SK-N-SH treated with all-trans-retinoic acid at 6 μM for 48 hours (cell line): ENCODE measurements at regions not wholly inside any gene's neighbourhood (a gene's known extent, or its start where the extent isn't known, plus 50 kb on each side); places are given as distances from the start of the nearest gene placed in this dataset.
"Not testable (repeated sequence)": the region's sequence is repeated elsewhere in the genome, so short reads cannot be mapped to it uniquely, and the experiment has no call there.

ENCODE experiments used
- ATAC-seq: fragments of 200-7000 bp; cut with Tn5 transposase; 3 replicates; pipeline ENCODE4 v1.9.1; 2020; ENCODE audit warnings: mild to moderate bottlenecking, moderate library complexity
- ARNTL ChIP-seq: fragments of 450-650 bp; formaldehyde crosslinking; IDR thresholded peaks from 2 replicates; pipeline ENCODE4 v1.5.0; 2020; ENCODE audit warnings: low read depth, mild to moderate bottlenecking, moderate library complexity, borderline replicate concordance
- BACH2 ChIP-seq: fragments of 250-450 bp; sonication (Bioruptor Pico); IDR thresholded peaks from 2 replicates; pipeline ENCODE4 v1.9.0; 2021; ENCODE audit warnings: mild to moderate bottlenecking, borderline replicate concordance
- CREB5 ChIP-seq: fragments of 250-450 bp; sonication (Bioruptor Pico); IDR thresholded peaks from 2 replicates; pipeline ENCODE4 v1.5.1; 2020; ENCODE audit warnings: low read depth, mild to moderate bottlenecking, moderate library complexity
- CSDC2 ChIP-seq: fragments of 250-450 bp; sonication (Bioruptor Pico); IDR thresholded peaks from 2 replicates; pipeline ENCODE4 v1.5.0; 2020; ENCODE audit warnings: mild to moderate bottlenecking, moderate library complexity
- ESRRG ChIP-seq: fragments of 250-450 bp; sonication (Bioruptor Pico); IDR thresholded peaks from 2 replicates; pipeline ENCODE4 v1.6.1; 2021; ENCODE audit warnings: mild to moderate bottlenecking
- GLIS3 ChIP-seq: fragments of 250-450 bp; sonication (Bioruptor Pico); IDR thresholded peaks from 2 replicates; pipeline ENCODE4 v1.5.0; 2020; ENCODE audit warnings: mild to moderate bottlenecking, moderate library complexity
- OSR1 ChIP-seq: fragments of 250-450 bp; sonication (Bioruptor Pico); IDR thresholded peaks from 2 replicates; pipeline ENCODE4 v1.8.0; 2022; ENCODE audit warnings: moderate library complexity, mild to moderate bottlenecking, inconsistent platforms
- PATZ1 ChIP-seq: fragments of 250-450 bp; sonication (Bioruptor Pico); IDR thresholded peaks from 2 replicates; pipeline ENCODE4 v1.8.0; 2020; ENCODE audit warnings: mild to moderate bottlenecking, moderate library complexity, borderline replicate concordance
- PPARA ChIP-seq: fragments of 250-450 bp; sonication (Bioruptor Pico); IDR thresholded peaks from 2 replicates; pipeline ENCODE4 v1.5.0; 2020; ENCODE audit warnings: mild to moderate bottlenecking, borderline replicate concordance
- TCF4 ChIP-seq: fragments of 250-450 bp; sonication (Bioruptor Pico); IDR thresholded peaks from 2 replicates; pipeline ENCODE4 v1.8.0; 2021; ENCODE audit warnings: mild to moderate bottlenecking, moderate library complexity, borderline replicate concordance
- TOX ChIP-seq: fragments of 250-450 bp; sonication (Bioruptor Pico); IDR thresholded peaks from 2 replicates; pipeline ENCODE4 v1.8.0; 2021; ENCODE audit warnings: mild to moderate bottlenecking, moderate library complexity, borderline replicate concordance
- TSHZ2 ChIP-seq: fragments of 250-450 bp; sonication (Bioruptor Pico); IDR thresholded peaks from 2 replicates; pipeline ENCODE4 v1.5.0; 2020; ENCODE audit warnings: mild to moderate bottlenecking, moderate library complexity
- ZC3H10 ChIP-seq: fragments of 250-450 bp; sonication (Bioruptor Pico); IDR thresholded peaks from 2 replicates; pipeline ENCODE4 v1.5.1; 2021; ENCODE audit warnings: mild to moderate bottlenecking, moderate library complexity
- ZFP3 ChIP-seq: fragments of 250-450 bp; sonication (Bioruptor Pico); IDR thresholded peaks from 2 replicates; pipeline ENCODE4 v1.5.0; 2020; ENCODE audit warnings: mild to moderate bottlenecking, moderate library complexity
- ZNF565 ChIP-seq: fragments of 450-650 bp; formaldehyde crosslinking; conservative IDR thresholded peaks from 2 replicates; pipeline ENCODE4 v1.5.0; 2020; ENCODE audit warnings: low read depth, mild to moderate bottlenecking, moderate library complexity
- ZNF70 ChIP-seq: fragments of 450-650 bp; formaldehyde crosslinking; IDR thresholded peaks from 2 replicates; pipeline ENCODE4 v1.5.0; 2020; ENCODE audit warnings: mild to moderate bottlenecking, moderate library complexity
- ZNF8 ChIP-seq: fragments of 450-650 bp; formaldehyde crosslinking; IDR thresholded peaks from 2 replicates; pipeline ENCODE4 v1.5.0; 2020; ENCODE audit warnings: mild to moderate bottlenecking, moderate library complexity

GRCh38 chr6:149247385-149247763, 70.1 kb upstream of the TAB2 start:
- no peak for ATAC-seq
- no peak for TF ChIP-seq ZNF8 (CRISPR knock-in tag)

- ATAC-seq, result not testable (repeated sequence)
Measured at GRCh38 chr6:149248263-149248662, 69.2 kb upstream of the TAB2 start.

- ATAC-seq, result no peak
- TF ChIP-seq ZNF565 (no peak), TSHZ2 (CRISPR knock-in tag) (no peak), TCF4 (no peak), ZNF70 (no peak), ZC3H10 (CRISPR knock-in tag) (no peak), OSR1 (CRISPR knock-in tag) (no peak), BACH2 (CRISPR knock-in tag) (no peak), CSDC2 (CRISPR knock-in tag) (no peak), GLIS3 (no peak), PATZ1 (no peak), PPARA (CRISPR knock-in tag) (no peak), ZFP3 (CRISPR knock-in tag) (no peak), TOX (CRISPR knock-in tag) (no peak), ARNTL (CRISPR knock-in tag) (no peak), CREB5 (CRISPR knock-in tag) (no peak)
Measured at GRCh38 chr6:149248693-149249369, 68.7 kb upstream of the TAB2 start.

- TF ChIP-seq ESRRG (CRISPR knock-in tag) (no peak), ZFP3 (CRISPR knock-in tag) (peak; percentile 94), GLIS3 (no peak), OSR1 (CRISPR knock-in tag) (no peak), CREB5 (CRISPR knock-in tag) (no peak), BACH2 (CRISPR knock-in tag) (no peak), PPARA (CRISPR knock-in tag) (no peak)
Measured at GRCh38 chr6:149249370-149250357, 67.8 kb upstream of the TAB2 start.

GRCh38 chr6:149250951-149251350, 66.6 kb upstream of the TAB2 start:
- ATAC-seq, result no peak
- TF ChIP-seq BACH2 (CRISPR knock-in tag), result no peak
- TF ChIP-seq TSHZ2 (CRISPR knock-in tag), result no peak
- no peak for TF ChIP-seq ZC3H10 (CRISPR knock-in tag)

More at GRCh38 chr6:149249370-149250357, 67.8 kb upstream of the TAB2 start:
- no peak for ATAC-seq
